GM12865 (cell line): ENCODE measurements at regions not wholly inside any gene's neighbourhood (a gene's known extent, or its start where the extent isn't known, plus 50 kb on each side); places are given as distances from the start of the nearest gene placed in this dataset.
"Not testable (repeated sequence)": the region's sequence is repeated elsewhere in the genome, so short reads cannot be mapped to it uniquely, and the experiment has no call there.

Source experiments
- DNase-seq: peaks from one replicate; pipeline ENCODE4 v3.0.0; 2010; ENCODE audit warnings: low read depth
- H3K4me3 ChIP-seq: 2 replicates; pipeline ENCODE4 v1.5.1; 2011; ENCODE audit warnings: mild to moderate bottlenecking, low read depth, low read length, control low read depth
- TF ChIP-seq, protein P1 (sequence below): IDR thresholded peaks from 2 replicates; pipeline ENCODE4 v1.5.1; 2011; ENCODE audit warnings: low read length, control low read depth, low read depth, inconsistent platforms; ENCODE audit not compliant: insufficient read depth; ENCODE audit errors: missing control alignments

DNA sequence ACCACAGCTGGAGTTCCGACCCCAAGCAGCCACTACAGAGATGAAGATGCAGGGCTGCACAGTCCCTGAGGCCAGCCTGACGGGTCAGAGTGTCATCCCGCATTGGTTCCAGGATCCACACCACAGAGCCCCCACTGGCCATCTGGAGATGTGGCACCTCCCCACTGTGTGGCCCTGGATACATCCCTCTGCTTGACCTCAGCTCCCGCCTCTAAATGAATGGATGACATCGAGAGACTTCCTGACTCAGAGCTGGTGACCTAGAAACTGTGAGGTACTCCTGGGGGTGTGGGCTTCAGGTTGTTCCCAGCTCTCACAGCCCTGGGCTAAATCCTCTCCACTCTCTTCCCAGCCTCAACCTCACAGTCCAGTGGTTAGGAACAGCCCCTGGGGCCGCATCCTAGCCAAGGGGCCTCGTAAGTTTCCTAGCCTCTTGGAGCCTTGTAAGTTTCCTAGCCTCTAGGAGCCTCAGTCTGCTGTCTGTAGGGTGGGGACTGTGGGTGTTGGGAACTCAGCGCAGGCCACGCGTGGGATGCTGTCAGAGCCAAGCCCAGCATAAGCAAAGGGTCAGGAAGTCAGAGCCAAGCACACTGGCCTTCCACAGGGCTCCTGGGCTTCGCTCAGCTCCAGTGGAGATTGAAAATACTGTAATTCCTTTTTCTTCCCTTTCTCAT is 87.5 kb upstream of the RUNX3 start:
- no peak overlapping the region for H3K4me3 ChIP-seq
- no peak for DNase-seq
- TF ChIP-seq, protein P1, sequence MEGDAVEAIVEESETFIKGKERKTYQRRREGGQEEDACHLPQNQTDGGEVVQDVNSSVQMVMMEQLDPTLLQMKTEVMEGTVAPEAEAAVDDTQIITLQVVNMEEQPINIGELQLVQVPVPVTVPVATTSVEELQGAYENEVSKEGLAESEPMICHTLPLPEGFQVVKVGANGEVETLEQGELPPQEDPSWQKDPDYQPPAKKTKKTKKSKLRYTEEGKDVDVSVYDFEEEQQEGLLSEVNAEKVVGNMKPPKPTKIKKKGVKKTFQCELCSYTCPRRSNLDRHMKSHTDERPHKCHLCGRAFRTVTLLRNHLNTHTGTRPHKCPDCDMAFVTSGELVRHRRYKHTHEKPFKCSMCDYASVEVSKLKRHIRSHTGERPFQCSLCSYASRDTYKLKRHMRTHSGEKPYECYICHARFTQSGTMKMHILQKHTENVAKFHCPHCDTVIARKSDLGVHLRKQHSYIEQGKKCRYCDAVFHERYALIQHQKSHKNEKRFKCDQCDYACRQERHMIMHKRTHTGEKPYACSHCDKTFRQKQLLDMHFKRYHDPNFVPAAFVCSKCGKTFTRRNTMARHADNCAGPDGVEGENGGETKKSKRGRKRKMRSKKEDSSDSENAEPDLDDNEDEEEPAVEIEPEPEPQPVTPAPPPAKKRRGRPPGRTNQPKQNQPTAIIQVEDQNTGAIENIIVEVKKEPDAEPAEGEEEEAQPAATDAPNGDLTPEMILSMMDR, result no peak

DNA sequence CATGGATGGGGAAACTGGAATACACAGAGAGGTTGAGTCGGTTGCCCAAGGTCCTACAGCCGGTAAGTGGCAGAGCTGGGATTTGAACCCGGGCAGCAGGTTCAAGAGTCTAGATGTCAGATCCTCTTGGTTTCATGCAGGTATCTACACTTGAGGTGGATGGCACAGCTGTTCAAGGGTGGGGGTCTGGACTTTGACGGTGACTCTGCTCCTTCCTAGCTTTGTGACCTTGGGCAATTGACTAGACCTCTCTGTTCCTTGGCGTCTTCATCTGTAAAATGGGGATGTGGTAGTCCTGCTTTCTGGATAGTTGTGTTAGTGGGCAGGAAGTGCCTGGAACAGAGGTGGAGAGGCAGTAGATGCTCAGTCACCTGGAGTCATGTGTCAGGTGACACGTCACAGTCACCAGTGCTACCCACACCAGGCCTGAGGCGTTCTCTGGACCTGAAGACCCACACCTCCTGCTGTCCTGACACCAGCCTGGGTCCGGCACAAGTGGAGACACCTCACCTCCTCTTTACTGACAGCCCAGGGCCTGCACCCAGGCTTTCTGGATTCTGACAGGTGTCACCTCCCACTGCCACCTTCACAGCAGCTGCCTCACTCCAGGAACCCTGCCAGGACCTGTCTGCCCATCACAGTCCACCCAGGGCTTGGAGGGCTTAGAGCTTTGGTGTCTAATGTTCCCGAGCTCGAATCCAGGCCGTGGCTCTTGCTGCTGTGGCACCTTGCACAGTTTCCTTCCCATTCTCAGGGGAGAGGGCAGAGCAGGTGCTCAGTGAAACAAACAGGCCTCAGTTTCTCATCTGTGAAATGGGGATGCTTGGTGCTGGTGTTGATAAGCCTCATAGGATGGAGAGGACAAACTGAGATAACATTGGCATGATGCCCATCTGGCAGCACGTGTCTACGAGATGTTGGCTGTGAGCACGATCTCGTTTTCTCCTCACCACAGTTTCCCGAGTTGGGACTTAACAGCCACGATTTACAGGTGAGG is 83.2 kb upstream of the RUNX3 start:
- TF ChIP-seq, protein P1, result no peak
- no peak for DNase-seq
- no peak overlapping the region for H3K4me3 ChIP-seq

DNA sequence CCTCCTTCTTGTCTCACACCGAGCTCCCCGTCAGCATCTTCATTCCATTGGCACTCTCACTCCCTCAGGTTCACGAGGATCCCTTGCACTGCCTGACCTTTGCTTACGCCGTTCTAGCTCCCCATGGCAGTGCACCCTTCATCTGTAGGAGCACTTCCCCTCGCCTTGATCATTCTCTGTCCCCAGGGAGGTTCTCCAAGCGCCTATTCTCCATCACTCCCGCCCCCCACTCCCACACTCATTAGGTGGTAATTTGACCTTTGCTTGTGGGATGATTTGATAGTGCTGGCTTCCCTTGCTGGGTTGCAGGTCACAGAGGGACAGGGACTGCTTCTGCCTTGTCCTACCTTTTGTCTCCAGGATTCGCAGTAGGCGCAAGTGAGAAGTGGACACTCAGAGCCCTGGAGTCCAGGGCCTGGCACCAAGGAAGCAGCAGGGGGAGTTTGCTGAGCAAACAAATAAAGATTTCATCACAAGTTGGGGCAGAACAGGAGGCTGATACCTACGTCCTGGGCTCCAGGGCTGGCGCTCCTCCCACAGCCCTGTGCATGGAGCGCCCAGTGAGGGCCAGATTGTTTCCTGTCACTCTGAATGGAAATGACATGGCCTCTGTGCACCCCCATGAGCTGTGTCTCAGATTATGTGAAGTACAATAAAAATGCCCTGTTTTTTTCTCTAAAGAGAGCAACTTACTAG is 82.0 kb upstream of the RUNX3 start:
- H3K4me3 ChIP-seq, result no peak overlapping the region
- no peak for DNase-seq
- TF ChIP-seq, protein P1, result no peak

DNA sequence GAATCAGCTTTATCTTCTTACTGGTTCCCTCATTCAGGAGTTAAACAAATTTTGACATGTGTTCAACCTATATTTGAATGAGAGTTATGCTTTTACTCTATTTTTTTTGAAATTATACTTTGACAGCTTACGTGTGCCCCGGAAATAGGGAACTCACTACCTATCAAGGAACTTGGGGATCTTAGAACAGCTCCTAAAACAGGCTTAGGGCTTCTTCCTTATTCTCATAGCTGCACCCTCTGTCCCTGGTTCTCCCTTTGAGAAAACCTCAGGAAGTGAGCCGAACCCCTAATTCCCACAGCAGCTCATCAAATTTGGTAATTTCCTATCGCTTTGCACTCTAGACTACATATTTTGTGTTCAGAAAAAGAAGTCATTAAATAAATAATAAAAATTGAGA is 81.2 kb upstream of the RUNX3 start:
- no peak overlapping the region for H3K4me3 ChIP-seq
- DNase-seq, result no peak
- TF ChIP-seq, protein P1, result no peak

DNA sequence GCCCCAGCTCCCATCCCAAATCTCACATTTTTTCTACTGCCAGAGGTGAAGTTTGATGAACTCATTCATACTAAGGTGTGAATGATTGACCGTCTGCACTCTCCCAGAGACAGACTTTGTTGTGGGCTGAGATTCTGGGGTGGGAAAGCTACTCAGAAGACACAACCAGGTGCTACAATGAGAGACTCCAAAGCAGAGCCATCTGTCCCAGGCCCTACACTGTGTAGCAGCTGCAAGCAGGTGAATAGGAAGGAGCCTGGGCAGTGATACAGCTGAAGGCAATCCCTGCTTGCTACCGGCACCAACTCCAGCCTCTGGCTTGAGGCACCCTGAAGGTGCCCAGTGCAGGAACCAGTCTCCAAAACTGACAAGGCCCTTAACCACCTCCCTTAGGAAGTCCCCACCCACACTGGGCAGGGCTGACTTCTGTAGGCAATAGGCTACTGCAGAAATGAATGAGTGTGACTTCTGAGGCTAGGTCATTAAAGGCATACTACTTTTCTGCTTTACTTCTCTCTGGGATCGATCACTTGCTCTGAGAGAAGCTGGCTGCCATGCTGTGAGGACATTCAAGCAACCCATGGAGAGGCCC is 79.7 kb upstream of the RUNX3 start:
- no peak overlapping the region for H3K4me3 ChIP-seq
- TF ChIP-seq, protein P1, result no peak
- DNase-seq, result peak; percentile 48

DNA sequence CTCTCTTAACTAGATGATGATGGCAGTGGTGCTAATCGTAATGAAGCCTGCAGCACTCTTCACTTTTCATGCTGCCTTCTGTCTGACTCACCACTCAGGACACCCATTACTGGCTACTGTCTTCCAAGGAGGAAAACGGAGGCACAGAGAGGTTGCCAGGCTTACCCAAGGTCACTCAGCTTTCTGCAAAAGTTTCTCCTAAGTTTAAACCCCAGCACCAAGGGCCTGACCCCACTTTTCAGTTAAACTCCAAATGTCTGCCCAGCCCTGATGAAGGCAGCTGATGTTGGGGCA is 78.1 kb upstream of the RUNX3 start:
- TF ChIP-seq, protein P1, result no peak
- no peak overlapping the region for H3K4me3 ChIP-seq
- DNase-seq, result no peak

DNA sequence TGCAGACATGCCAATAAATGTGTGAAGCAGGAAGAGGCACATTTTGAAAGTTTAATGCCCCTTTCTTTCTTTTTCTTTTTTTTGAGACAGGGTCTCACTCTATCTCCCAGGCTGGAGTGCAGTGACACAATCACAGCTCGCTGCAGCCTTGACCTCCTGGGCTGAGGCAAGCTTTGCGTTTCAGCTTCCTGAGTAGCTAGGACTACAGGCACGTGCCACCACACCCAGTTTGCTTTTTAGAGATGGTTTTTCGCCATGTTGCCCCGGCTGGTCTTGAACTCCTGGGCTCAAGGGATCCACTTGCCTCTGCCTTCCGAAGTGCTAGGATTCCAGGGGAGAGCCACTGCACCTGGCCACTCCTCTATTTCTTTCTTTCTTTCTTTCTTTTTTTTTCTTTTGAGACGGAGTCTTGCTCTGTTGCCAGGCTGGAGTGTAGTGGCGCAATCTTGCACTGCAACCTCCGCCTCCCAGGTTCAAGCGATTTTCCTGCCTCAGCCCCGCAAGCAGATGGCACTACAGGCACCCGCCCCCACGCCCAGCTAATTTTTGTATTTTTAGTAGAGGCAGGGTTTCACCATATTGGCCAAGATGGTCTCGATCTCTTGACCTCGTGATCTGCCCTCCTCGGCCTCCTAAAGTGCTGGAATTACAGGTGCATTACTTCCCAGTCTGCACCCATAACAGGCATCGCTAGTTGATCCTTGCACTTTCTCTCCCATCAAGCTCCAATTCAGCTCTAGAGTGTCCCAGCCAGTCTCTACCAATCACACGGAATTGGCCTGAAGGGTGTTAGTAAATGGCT is 77.5 kb upstream of the RUNX3 start:
- DNase-seq, H3K4me3 ChIP-seq: not testable (repeated sequence)
